VCaP (cell line): ENCODE measurements at regions not wholly inside any gene's neighbourhood (a gene's known extent, or its start where the extent isn't known, plus 50 kb on each side); places are given as distances from the start of the nearest gene placed in this dataset.
"Not testable (repeated sequence)": the region's sequence is repeated elsewhere in the genome, so short reads cannot be mapped to it uniquely, and the experiment has no call there.

Experiments
- H3K27ac ChIP-seq: fragments of 450-650 bp; 2 replicates; pipeline ENCODE4 v1.5.1; 2017
- CTCF ChIP-seq: fragments of 450-650 bp; conservative IDR thresholded peaks from 2 replicates; pipeline ENCODE4 v1.5.1; 2017; ENCODE audit warnings: mild to moderate bottlenecking, moderate library complexity

- H3K27ac ChIP-seq: no peak overlapping the region
- no peak for TF ChIP-seq CTCF
Observed at GRCh38 chr1:104197516-104197915, 447.8 kb downstream of the AMY1C start.

- no peak for TF ChIP-seq CTCF
- no peak overlapping the region for H3K27ac ChIP-seq
Observed at GRCh38 chr1:104212239-104212638, 462.5 kb downstream of the AMY1C start.

GRCh38 chr1:104217395-104217986 lies 467.8 kb downstream of the AMY1C start:
- not testable (repeated sequence) for H3K27ac ChIP-seq

GRCh38 chr1:104229860-104230259 lies 480.2 kb downstream of the AMY1C start:
- H3K27ac ChIP-seq: no peak overlapping the region
- TF ChIP-seq CTCF: no peak

GRCh38 chr1:104231676-104232075 lies 482.0 kb downstream of the AMY1C start:
- TF ChIP-seq CTCF: no peak
- H3K27ac ChIP-seq: no peak overlapping the region

- no peak for TF ChIP-seq CTCF
- no peak overlapping the region for H3K27ac ChIP-seq
Observed at GRCh38 chr1:104235141-104235540, 485.4 kb downstream of the AMY1C start.

- no peak for TF ChIP-seq CTCF
- no peak overlapping the region for H3K27ac ChIP-seq
Observed at GRCh38 chr1:104238991-104239390, 489.3 kb downstream of the AMY1C start.

- no peak for TF ChIP-seq CTCF
- no peak overlapping the region for H3K27ac ChIP-seq
Observed at GRCh38 chr1:104248385-104248784, 498.7 kb downstream of the AMY1C start.
